ENCODE measurements at regions not wholly inside any gene's neighbourhood (a gene's known extent, or its start where the extent isn't known, plus 50 kb on each side); places are given as distances from the start of the nearest gene placed in this dataset.

DNA sequence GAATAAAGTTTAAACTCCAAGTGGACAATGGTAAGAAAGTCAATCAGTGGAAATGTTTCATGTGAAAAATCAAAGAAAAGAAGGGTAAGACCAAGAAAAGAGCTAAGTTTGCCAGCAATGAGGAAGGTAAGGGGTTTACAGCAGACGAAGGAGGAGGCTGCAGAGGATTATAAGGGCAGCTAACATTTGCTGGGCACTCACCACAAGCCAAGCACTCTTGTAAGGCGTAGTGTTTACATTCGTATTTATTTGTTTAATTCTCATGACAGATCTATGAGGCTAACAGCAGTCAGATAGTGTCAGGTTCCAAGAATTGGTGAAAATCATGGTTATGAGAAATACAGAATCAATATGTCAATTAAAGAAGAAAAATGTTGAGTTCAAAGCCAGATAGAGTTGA, 75.2 kb upstream of the NGF start:
- no peak for DNase-seq (ENCODE audit: low spot score)

DNA sequence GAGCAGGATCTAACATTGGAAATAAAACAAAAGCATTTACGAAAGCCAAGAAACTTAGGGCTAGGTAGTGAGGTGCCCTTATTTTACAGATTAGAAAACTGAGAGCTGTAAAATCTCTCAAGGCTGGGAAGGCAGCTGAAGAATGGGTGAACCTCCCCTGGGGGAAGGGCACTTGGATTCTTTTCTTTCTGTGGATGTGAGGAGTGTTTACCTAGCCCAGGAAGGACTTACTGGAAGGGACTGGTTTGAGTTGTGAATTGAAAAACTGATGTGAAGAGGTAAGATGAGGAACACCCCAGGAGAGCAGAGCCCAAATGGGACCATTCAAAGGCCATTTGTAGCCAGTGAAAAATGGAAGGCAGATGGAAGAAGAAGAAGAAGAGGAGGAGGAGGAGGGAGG, 74.7 kb upstream of the NGF start:
- DNase-seq (ENCODE audit: low spot score), result no peak

DNA sequence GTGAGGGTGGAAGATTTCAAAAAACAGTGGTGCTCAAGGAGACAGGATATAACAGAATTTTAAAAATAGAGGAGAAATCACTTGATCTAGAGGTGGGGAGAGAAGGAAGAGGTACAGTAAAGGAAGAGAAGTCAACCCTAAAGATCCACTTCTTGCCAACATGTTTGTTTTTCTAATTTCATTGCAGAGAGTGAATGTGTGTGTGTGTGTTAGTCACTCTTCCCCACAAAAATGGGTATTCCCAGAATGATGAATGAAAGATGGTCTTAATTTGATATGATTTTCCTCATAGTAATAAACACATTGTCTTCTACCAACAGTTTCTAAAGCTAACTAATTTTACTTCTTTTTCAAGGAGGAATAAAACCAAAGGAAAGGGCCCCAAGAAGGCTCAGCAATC, 74.2 kb upstream of the NGF start:
- DNase-seq (ENCODE audit: low spot score), result no peak

DNA sequence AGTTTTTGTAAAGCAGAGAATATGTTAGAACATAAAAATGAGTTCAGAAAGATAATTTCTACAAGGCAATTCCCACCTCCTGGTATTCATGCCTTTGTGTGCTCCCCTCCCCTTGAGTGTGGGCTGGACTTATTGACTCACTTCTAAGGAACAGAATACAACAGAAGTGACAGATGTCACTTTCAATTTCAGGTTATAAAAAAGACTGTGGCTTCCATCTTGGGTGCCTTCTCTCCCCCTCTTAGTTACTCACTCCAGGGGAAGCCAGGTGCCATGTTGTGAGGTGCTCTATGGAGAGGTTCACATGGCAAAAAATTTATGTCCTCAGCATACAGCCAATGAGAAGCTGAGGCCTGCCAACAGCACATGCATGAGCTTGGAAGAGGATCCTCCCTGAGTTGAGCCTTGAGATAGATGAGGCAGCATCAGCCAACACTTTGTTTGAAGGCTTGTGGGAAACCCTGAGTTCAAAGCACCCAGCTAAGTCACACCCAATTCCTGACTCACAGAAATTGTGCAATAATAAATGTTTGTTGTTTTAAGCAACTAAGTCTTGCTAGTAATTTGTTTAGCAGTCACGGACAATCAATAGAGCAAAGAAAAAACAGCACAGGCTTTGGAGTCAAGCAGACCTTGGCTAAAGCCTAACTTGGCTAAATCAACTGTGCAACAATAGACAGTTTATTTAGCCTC, 73.5 kb upstream of the NGF start:
- no peak for DNase-seq (ENCODE audit: low spot score)

DNA sequence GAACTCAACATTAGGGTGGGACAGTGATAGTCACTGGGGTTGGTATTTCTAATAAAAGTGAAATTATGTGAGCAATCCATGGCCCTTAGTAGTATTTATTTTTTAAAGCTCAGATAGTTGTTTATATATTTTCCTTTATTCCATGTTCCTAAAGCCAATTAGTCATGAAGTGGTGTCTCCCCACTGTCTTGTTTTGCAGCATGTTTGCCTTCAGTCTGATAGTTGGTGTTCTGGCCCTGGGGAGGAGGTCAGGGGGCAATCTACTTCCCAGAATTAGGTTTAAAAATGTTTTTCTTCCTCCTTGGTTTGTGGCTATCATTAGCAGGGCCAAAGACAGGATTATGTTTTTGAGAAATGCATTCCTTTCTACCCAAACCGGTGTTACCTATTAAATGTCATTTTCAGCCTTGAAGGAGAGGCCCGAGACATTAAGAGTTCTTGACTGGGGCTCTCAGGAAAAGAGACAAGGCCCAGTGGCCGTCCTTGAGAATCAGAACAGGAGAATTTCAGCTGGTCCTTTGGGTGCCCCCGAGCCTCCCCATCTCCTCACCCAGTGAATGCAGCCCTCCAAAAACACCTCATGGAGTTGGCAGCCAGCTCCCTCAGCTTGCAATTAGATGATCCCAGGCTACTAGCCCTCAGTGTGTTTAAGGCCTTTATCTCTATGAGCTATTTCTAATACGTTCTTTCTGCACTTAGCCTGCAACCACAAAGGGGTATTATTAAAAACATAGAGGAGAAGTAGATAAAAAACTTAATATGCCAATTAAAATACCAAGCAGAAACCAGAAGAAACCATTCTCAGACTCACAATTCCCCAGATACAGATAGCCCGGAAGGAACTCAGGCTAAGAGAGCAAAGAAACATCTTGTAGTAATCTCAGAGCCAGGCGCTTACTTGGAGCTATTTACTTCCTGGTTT, 71.3 kb upstream of the NGF start:
- DNase-seq (ENCODE audit: low spot score), result no peak

DNA sequence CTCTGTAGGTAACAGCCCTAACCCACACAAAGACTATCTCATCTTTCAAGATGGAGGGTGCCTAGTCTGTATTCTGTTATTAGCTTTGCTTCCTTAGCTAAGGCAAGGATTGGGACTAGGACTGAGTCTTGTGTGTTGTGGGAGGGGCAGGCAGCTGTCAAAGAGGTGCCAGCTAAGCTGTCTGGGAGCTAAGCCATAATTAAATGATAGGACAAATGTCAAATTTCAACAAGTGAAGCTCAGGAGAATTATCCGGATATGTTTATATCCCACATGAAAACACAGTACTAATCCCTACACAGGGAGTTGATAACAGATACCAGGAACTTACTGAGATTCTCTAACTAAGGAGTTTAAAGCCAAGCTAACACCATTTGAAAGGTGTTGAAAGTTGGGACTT, 70.5 kb upstream of the NGF start:
- DNase-seq (ENCODE audit: low spot score), result no peak

DNA sequence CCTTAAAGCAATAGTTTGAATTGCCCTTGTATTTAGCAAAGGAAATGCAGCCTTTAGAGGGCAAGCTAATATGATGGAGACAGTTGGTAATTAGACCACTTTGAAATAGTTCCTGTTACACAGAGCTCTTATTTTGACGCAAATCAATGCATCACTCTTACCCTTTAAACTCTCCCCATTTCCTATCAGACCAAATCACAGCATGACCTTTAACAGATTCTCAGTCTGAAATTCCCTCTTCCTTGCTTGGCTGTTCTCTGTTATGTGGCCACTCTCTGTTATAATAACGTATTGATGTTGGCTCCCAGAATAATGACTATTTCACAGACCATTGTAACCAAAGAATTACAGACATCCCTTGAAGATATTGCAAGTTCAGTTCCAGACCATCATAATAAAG, 66.9 kb upstream of the NGF start:
- DNase-seq (ENCODE audit: low spot score), result no peak

DNA sequence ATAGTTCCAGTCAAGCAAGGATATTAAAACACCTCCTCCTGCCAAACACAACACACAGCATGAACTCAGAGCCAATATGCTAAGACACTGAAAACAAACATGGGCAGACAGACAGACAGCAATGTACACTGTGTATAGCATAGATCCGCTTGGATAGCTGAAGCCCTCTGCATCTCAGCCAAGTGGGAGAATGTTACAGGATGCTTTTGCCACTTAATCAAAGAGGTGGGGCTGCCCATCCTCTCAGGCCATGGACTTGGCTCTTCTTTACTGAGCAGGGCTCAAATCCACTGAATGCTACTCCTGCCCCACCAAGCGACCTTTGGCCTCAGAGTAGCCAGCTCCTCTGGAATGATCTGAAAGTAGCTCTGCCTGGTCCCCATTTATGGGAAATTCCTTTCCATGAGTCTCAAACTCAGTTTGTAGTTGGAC, 64.7 kb upstream of the NGF start:
- DNase-seq (ENCODE audit: low spot score), result no peak

DNA sequence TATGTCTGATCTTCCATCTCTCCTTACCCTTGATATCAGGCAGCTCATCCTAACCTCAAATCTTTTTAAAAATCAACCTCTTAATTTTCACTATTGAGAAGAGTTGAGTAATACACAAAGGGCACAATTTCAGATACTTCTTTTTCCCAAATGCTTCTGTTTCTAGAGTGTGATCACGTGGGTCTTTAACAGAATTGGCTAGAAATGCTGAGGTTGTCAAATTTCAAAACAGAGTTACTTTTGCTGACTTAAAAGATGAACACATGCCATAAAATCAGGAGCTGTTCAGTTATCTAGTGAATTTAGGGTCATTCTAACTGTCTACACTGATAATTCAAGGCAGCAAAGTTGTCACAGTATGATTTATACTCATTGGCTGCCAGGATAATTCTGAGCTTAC, 63.6 kb upstream of the NGF start:
- no peak for DNase-seq (ENCODE audit: low spot score)

DNA sequence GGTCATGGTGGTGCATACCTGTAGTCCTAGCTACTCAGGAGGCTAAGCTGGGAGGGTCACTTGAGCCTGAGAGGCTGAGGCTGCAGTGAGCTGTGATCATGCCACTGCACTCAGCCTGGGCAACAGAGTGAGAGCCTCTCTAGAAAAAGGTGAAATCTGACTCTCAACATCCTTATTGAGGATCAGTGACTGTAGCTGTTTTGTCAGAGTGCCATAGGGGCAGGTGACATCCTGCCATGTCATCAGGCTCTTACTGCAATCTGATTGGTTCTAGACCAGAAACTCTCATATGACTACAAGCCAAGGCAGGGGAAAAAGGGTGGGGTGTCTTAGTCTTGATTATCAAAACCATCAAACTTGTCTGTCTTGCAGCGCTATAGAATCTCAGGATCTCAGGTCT, 62.8 kb upstream of the NGF start:
- DNase-seq (ENCODE audit: low spot score), result no peak

DNA sequence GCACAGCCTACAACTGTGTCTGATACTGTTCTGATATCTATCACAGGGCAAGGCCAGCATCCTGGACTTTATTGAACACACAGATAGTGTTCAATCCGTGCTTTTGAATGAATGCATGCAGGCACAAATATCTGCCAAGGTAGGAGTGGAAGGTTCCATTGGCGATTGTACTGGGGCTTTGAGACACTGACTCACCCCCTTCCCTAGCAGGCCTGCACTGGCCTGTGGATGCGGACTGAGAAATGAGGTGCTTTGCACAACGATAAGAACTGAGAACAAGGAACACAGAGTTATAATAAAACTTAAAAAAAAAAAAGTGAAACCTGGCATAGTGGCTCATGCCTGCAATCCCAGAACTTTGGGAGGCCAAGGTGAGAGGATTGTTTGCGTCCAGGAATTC, 62.4 kb upstream of the NGF start:
- DNase-seq (ENCODE audit: low spot score), result no peak

DNA sequence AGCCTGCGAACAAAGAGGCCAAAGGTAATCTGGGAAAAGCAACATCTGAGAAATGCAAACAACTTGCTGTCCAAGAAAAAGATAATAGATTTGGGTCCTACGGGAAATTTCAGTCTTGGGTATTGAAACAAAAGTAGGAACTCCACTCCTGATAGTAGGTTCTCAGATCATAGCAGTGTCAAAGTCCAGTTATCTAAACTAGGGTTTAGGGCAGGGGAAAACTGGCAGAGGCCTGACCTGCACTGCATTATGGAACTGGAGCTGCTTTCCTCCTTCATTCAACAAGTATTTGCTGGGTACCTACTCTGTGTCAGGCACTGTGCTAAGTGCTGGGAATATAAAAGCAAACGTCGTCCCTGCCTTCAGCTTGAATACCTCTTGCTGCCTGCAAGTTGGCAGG, 60.7 kb upstream of the NGF start:
- DNase-seq (ENCODE audit: low spot score), result no peak

All from AG08396 (cell line).